Panc1 (cell line): ENCODE measurements at regions not wholly inside any gene's neighbourhood (a gene's known extent, or its start where the extent isn't known, plus 50 kb on each side); places are given as distances from the start of the nearest gene placed in this dataset.

Experiments
- ATAC-seq: fragments of 200-7000 bp; cut with Tn5 transposase; 2 replicates; pipeline ENCODE4 v1.9.1; 2020; ENCODE audit warnings: mild to moderate bottlenecking, moderate library complexity
- BruUV-seq: library from RNA; stranded (reverse); fragments of 400-500 nt; replicated peaks from 2 replicates; lab custom pipeline; 2021; lab: Mats Ljungman, UMichigan
- CTCF ChIA-PET: fragments of 300-600 bp; sonication (Branson Sonifier 250); formaldehyde crosslinking; loops from one replicate; lab custom pipeline; 2022; ENCODE audit warnings: antibody characterized with exemption; lab: Charles Lee
- POLR2A ChIA-PET: fragments of 300-600 bp; sonication (Branson Sonifier 250); formaldehyde crosslinking; loops from one replicate; lab custom pipeline; 2022; ENCODE audit warnings: antibody characterized with exemption; lab: Charles Lee
- DNase-seq: peaks from one replicate; pipeline ENCODE4 v3.0.0-alpha.2; 2010; ENCODE audit warnings: low read depth, low spot score
- H3K27ac ChIP-seq: 2 replicates; pipeline ENCODE4 v1.5.1; 2011; ENCODE audit warnings: mild to moderate bottlenecking, low read length, inconsistent platforms
- H3K27me3 ChIP-seq: fragments of 200-500 bp; sonication (Bioruptor generic); 2 replicates; pipeline ENCODE4 v1.6.0; 2014; ENCODE audit warnings: low read length, inconsistent platforms; ENCODE audit not compliant: control insufficient read depth, insufficient read depth
- H3K36me3 ChIP-seq: fragments of 200-500 bp; sonication (Bioruptor generic); 2 replicates; pipeline ENCODE4 v1.5.1; 2014; ENCODE audit warnings: inconsistent platforms, mild to moderate bottlenecking, low read length, moderate library complexity; ENCODE audit not compliant: control insufficient read depth, insufficient read depth
- H3K4me1 ChIP-seq: 2 replicates; pipeline ENCODE4 v1.5.1; 2011; ENCODE audit warnings: inconsistent platforms, mild to moderate bottlenecking, low read length, moderate library complexity; ENCODE audit not compliant: control insufficient read depth, insufficient read depth
- H3K4me3 ChIP-seq, 2 experiments: 2 replicates each; pipeline ENCODE4 v1.5.1; 2011 to 2012; ENCODE audit warnings: low read depth in 2 of 2, low read length in 2 of 2, mild to moderate bottlenecking in 2 of 2, inconsistent platforms in 1 of 2, moderate library complexity in 1 of 2
- H3K9me3 ChIP-seq: fragments of 200-500 bp; sonication (Bioruptor generic); 2 replicates; pipeline ENCODE4 v1.5.1; 2014; ENCODE audit warnings: low read depth, mild to moderate bottlenecking, inconsistent platforms, low read length, moderate library complexity; ENCODE audit not compliant: control insufficient read depth, insufficient read depth
- CTCF ChIP-seq: fragments of 450-650 bp; IDR thresholded peaks from 2 replicates; pipeline ENCODE4 v1.5.1; 2017; ENCODE audit warnings: mild to moderate bottlenecking
- POLR2AphosphoS5 ChIP-seq: IDR thresholded peaks from 2 replicates; pipeline ENCODE4 v1.6.1; 2012; ENCODE audit warnings: mild to moderate bottlenecking, low read depth, low read length, moderate library complexity
- REST ChIP-seq, 2 experiments: IDR thresholded peaks; 2 replicates each; pipeline ENCODE4 v1.6.1; 2011 to 2012; ENCODE audit warnings: low read depth in 2 of 2, control low read depth in 1 of 2, low read length in 1 of 2, mild to moderate bottlenecking in 1 of 2, moderate library complexity in 1 of 2; ENCODE audit not compliant: insufficient read depth in 1 of 2
- SIN3A ChIP-seq: IDR thresholded peaks from 2 replicates; pipeline ENCODE4 v1.6.1; 2012; ENCODE audit warnings: low read depth, mild to moderate bottlenecking, low read length, moderate library complexity, borderline replicate concordance; ENCODE audit not compliant: insufficient read depth
- TCF7L2 ChIP-seq: IDR thresholded peaks from 2 replicates; pipeline ENCODE4 v1.6.1; 2011; ENCODE audit warnings: mild to moderate bottlenecking, low read depth, low read length, inconsistent platforms
- in situ Hi-C: cut with HindIII; loops from 2 replicates; pipeline ENCODE4 v1.10.0; 2016; ENCODE audit warnings: low sequenced_read_pairs, low pct_unique_long_range_greater_than_20kb
- intact Hi-C: fragments of 100-400 bp; cut with micrococcal nuclease; formaldehyde crosslinking; loops from one replicate; pipeline ENCODE4 v1.10.0; 2022; ENCODE audit not compliant: unreplicated experiment

- no peaks in the 10 kb centered on the region for H3K4me1 ChIP-seq
- intact Hi-C loops: no loop called here
- POLR2A ChIA-PET: interaction anchor here (0.6 kb wide), 1 partner anchor 1649 kb away, joined by 3 read pairs; no protein-coding TSS in a partner anchor
- TF ChIP-seq CTCF: no peak
- TF ChIP-seq REST (IDR thresholded peaks at IDR 0.05; ENCODE audit: insufficient read depth in 1 of 2, low read depth in 2 of 2, low read length in 1 of 2): no peak
- TF ChIP-seq SIN3A: no peak
- TF ChIP-seq TCF7L2: no peak
- TF ChIP-seq POLR2AphosphoS5: no peak
- CTCF ChIA-PET: no interaction called here
- no TSS peak for BruUV-seq
- H3K27me3 ChIP-seq: no peaks in the 10 kb centered on the region
- in situ Hi-C loops: no loop called here
- H3K9me3 ChIP-seq: no peaks in the 10 kb centered on the region
- H3K36me3 ChIP-seq: no peaks in the 10 kb centered on the region
- DNase-seq (no peak), ATAC-seq (no peak)
- H3K27ac ChIP-seq: no peak overlapping the region
- H3K4me3 ChIP-seq: no peak overlapping the region
These were observed 117.7 kb upstream of the CCDC90B start for GRCh38 chr11:83403691-83404389.

DNA sequence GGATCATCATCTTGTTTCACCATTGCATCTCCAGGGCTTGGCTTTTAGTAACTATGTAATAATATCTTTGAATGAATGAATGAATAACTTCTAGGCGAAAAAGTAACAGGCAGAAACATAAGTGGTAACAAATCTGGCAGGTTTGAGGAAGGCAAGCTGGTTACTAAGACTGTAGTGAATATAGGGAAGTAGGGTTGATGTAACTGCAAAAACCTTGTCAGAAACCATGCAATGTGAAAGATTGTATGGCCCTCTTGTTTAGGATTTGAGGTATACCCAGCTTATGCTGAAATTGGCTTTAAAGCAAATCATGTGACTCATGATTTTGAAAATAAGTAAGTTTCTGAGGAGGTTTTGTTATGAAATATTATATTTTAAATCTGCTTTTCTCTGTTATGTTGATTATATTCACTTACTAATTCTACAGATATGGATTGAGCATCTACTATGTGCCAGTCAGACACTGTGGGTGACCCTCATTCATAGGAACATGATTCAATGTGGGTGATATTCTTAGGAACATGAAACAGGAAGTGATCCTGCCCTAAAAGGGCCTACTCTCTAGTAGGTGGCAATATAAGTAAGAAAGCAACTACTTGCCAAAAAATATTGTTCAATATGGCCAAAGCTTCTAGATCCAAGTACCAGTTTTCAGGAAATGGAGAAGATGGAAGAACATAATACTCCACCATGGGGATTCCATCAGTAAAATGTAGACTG lies 115.5 kb upstream of the CCDC90B start:
- H3K9me3 ChIP-seq: no peaks in the 10 kb centered on the region
- no peak for TF ChIP-seq POLR2AphosphoS5
- no peak for TF ChIP-seq TCF7L2
- TF ChIP-seq REST (IDR thresholded peaks at IDR 0.05; ENCODE audit: insufficient read depth in 1 of 2, low read depth in 2 of 2, low read length in 1 of 2): no peak
- intact Hi-C loops: no loop called here
- no peak for ATAC-seq
- BruUV-seq: no TSS peak
- ChIA-PET CTCF (no interaction called here), POLR2A (no interaction called here)
- no peaks in the 10 kb centered on the region for H3K27me3 ChIP-seq
- no peak overlapping the region for H3K27ac ChIP-seq
- no peaks in the 10 kb centered on the region for H3K4me1 ChIP-seq
- no peak overlapping the region for H3K4me3 ChIP-seq
- DNase-seq: no peak
- in situ Hi-C loops: no loop called here
- H3K36me3 ChIP-seq: no peaks in the 10 kb centered on the region
